MM.1S (cell line): ENCODE measurements at regions not wholly inside any gene's neighbourhood (a gene's known extent, or its start where the extent isn't known, plus 50 kb on each side); places are given as distances from the start of the nearest gene placed in this dataset.

Experiments used
- EZH2 ChIP-seq: fragments of 300-600 bp; sonication (generic); optimal IDR thresholded peaks from 2 replicates; pipeline ENCODE3; 2017; ENCODE audit warnings: low read depth, mild to moderate bottlenecking, antibody characterized with exemption, low read length, mixed read lengths
- EZH2phosphoT487 ChIP-seq: fragments of 300-600 bp; sonication (generic); IDR thresholded peaks from 2 replicates; pipeline ENCODE4 v1.6.1; 2018; ENCODE audit warnings: antibody characterized with exemption, low read length
- TF ChIP-seq, protein P1 (sequence below): fragments of 300-600 bp; sonication (generic); IDR thresholded peaks from 2 replicates; pipeline ENCODE4 v1.5.1; 2016; ENCODE audit warnings: antibody characterized with exemption, low read length, mixed read lengths

DNA sequence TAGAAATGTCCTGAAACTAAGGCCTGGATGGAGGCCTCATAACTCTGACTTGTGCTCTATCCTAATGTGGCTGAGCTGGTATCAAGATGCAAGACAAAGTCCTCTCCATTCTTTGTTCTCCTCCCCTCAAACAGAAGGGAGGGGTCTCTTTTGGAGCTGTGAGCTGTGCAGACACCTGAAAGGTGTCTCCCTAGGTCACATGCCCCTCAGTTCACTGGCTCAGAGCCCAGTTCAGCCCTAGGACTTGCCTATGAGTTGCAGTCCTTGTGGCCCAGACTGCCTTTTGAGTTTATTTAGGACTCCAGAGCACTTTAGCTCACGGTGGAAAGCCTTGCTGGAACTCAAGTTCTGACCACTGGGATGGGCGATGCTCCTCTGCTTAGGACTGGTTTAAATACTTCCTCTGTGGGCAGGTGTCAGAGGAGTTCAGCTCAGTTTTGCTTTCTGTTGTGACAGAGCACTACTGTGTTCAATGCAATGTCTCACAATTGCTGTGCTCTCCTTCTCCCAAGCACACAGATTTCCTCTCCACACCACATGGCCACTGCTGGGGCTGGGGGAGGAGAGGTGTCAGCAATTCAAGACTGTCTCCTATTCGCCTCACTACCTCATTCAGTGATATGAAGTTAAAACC is 84.8 kb upstream of the ZNF827 start:
- TF ChIP-seq, protein P1, sequence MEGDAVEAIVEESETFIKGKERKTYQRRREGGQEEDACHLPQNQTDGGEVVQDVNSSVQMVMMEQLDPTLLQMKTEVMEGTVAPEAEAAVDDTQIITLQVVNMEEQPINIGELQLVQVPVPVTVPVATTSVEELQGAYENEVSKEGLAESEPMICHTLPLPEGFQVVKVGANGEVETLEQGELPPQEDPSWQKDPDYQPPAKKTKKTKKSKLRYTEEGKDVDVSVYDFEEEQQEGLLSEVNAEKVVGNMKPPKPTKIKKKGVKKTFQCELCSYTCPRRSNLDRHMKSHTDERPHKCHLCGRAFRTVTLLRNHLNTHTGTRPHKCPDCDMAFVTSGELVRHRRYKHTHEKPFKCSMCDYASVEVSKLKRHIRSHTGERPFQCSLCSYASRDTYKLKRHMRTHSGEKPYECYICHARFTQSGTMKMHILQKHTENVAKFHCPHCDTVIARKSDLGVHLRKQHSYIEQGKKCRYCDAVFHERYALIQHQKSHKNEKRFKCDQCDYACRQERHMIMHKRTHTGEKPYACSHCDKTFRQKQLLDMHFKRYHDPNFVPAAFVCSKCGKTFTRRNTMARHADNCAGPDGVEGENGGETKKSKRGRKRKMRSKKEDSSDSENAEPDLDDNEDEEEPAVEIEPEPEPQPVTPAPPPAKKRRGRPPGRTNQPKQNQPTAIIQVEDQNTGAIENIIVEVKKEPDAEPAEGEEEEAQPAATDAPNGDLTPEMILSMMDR, result no peak
- TF ChIP-seq EZH2phosphoT487 (no peak), EZH2 (no peak)
